IMR-90 (cell line): ENCODE measurements at regions not wholly inside any gene's neighbourhood (a gene's known extent, or its start where the extent isn't known, plus 50 kb on each side); places are given as distances from the start of the nearest gene placed in this dataset.
"Not testable (repeated sequence)": the region's sequence is repeated elsewhere in the genome, so short reads cannot be mapped to it uniquely, and the experiment has no call there.

Experiments
- ATAC-seq: fragments of 200-7000 bp; cut with Tn5 transposase; 2 replicates; pipeline ENCODE4 v1.9.1; 2020; ENCODE audit warnings: low read depth, mild to moderate bottlenecking, moderate library complexity
- BruUV-seq: library from RNA; stranded (reverse); fragments of 400-500 nt; replicated peaks from 2 replicates; lab custom pipeline; 2021; lab: Mats Ljungman, UMichigan
- CTCF ChIA-PET: fragments of 300-600 bp; formaldehyde crosslinking; extraction: SDS; loops from one replicate; lab custom pipeline; 2021; ENCODE audit warnings: antibody characterized with exemption; lab: Yijun Ruan, JAX
- POLR2A ChIA-PET: fragments of 300-600 bp; sonication (Branson Sonifier 250); formaldehyde crosslinking; loops from one replicate; lab custom pipeline; 2022; ENCODE audit warnings: antibody characterized with exemption; ENCODE audit not compliant: unreplicated experiment; lab: Charles Lee
- DNase-seq: peaks from one replicate; pipeline ENCODE4 v3.0.0; 2013
- H2AFZ ChIP-seq: replicated peaks from 2 replicates; pipeline ENCODE3; 2013; ENCODE audit warnings: low read length, mild to moderate bottlenecking; ENCODE audit not compliant: poor library complexity
- H2AK5ac ChIP-seq: 2 replicates; pipeline ENCODE4 v1.6.1; 2013; ENCODE audit warnings: low read depth, low read length, inconsistent platforms
- H2AK9ac ChIP-seq: replicated peaks from 2 replicates; pipeline ENCODE3; 2013; ENCODE audit warnings: mild to moderate bottlenecking, low read depth, low read length, moderate library complexity; ENCODE audit not compliant: poor library complexity
- H2BK120ac ChIP-seq: 2 replicates; pipeline ENCODE4 v1.6.1; 2013; ENCODE audit warnings: low read depth, low read length, inconsistent platforms
- H2BK15ac ChIP-seq: 3 replicates; pipeline ENCODE4 v1.6.1; 2013; ENCODE audit warnings: low read depth, low read length, inconsistent platforms
- H2BK20ac ChIP-seq: 2 replicates; pipeline ENCODE4 v1.6.1; 2013; ENCODE audit warnings: low read depth, mild to moderate bottlenecking, inconsistent platforms, low read length, moderate library complexity
- H2BK5ac ChIP-seq: 2 replicates; pipeline ENCODE4 v1.6.1; 2013; ENCODE audit warnings: mild to moderate bottlenecking, low read depth, low read length, inconsistent platforms; ENCODE audit not compliant: poor library complexity, severe bottlenecking
- H3K14ac ChIP-seq: replicated peaks from 2 replicates; pipeline ENCODE4 v1.6.1; 2013; ENCODE audit warnings: low read depth, low read length, inconsistent platforms
- H3K18ac ChIP-seq: 2 replicates; pipeline ENCODE4 v1.6.1; 2013; ENCODE audit warnings: low read depth, low read length, control low read depth
- H3K23ac ChIP-seq: 2 replicates; pipeline ENCODE4 v1.6.1; 2013; ENCODE audit warnings: low read depth, low read length, inconsistent platforms
- H3K27ac ChIP-seq: 2 replicates; pipeline ENCODE4 v1.5.1; 2013; ENCODE audit warnings: mild to moderate bottlenecking, control low read depth, low read length; ENCODE audit not compliant: insufficient read depth
- H3K27me3 ChIP-seq: 2 replicates; pipeline ENCODE4 v1.6.1; 2013; ENCODE audit warnings: low read length; ENCODE audit not compliant: control insufficient read depth, insufficient read depth
- H3K36me3 ChIP-seq: 2 replicates; pipeline ENCODE4 v1.6.1; 2013; ENCODE audit warnings: low read length, mixed read lengths; ENCODE audit not compliant: control insufficient read depth, insufficient read depth
- H3K4ac ChIP-seq: 2 replicates; pipeline ENCODE4 v1.6.1; 2013; ENCODE audit warnings: low read depth, low read length, inconsistent platforms
- H3K4me1 ChIP-seq: 2 replicates; pipeline ENCODE4 v1.6.1; 2013; ENCODE audit warnings: low read length, mixed read lengths; ENCODE audit not compliant: control insufficient read depth, insufficient read depth
- H3K4me2 ChIP-seq: 2 replicates; pipeline ENCODE4 v1.6.1; 2013; ENCODE audit warnings: low read depth, mild to moderate bottlenecking, control low read depth, low read length, moderate library complexity
- H3K4me3 ChIP-seq: 2 replicates; pipeline ENCODE4 v1.5.1; 2013; ENCODE audit warnings: low read depth, mild to moderate bottlenecking, control low read depth, low read length, moderate library complexity; ENCODE audit not compliant: insufficient read depth
- H3K56ac ChIP-seq: 2 replicates; pipeline ENCODE4 v1.6.1; 2013; ENCODE audit warnings: low read length, inconsistent platforms; ENCODE audit not compliant: insufficient read depth; ENCODE audit errors: extremely low read depth
- H3K79me1 ChIP-seq, 2 experiments: 2 replicates each; pipeline ENCODE4 v1.6.1; 2013; ENCODE audit warnings: low read length in 2 of 2, inconsistent platforms in 1 of 2, low read depth in 1 of 2
- H3K9ac ChIP-seq: 2 replicates; pipeline ENCODE4 v1.6.1; 2013; ENCODE audit warnings: low read depth, low read length, control low read depth
- H3K9me1 ChIP-seq: 2 replicates; pipeline ENCODE4 v1.6.1; 2013; ENCODE audit warnings: low read length, inconsistent platforms; ENCODE audit not compliant: insufficient read depth
- H3K9me3 ChIP-seq: 2 replicates; pipeline ENCODE4 v1.6.1; 2013; ENCODE audit warnings: low read length; ENCODE audit not compliant: control insufficient read depth, insufficient read depth
- H4K20me1 ChIP-seq: 2 replicates; pipeline ENCODE4 v1.6.1; 2013; ENCODE audit warnings: low read length, inconsistent platforms; ENCODE audit not compliant: insufficient read depth
- H4K5ac ChIP-seq: 2 replicates; pipeline ENCODE4 v1.6.1; 2013; ENCODE audit warnings: mild to moderate bottlenecking, low read depth, low read length, control low read depth
- H4K8ac ChIP-seq, 2 experiments: 2 replicates each; pipeline ENCODE4 v1.6.1; 2013; ENCODE audit warnings: low read depth in 2 of 2, low read length in 2 of 2, control low read depth in 1 of 2, inconsistent platforms in 1 of 2
- H4K91ac ChIP-seq: 2 replicates; pipeline ENCODE4 v1.6.1; 2013; ENCODE audit warnings: low read depth, low read length, inconsistent platforms; ENCODE audit not compliant: insufficient read depth
- WGBS, 2 experiments: methylation state at CpG; one replicate each; pipeline versions ENCODE4 v1.1.5 to v1.1.7; 2013; ENCODE audit warnings: missing lambda C conversion rate in 2 of 2; ENCODE audit not compliant: insufficient read length in 1 of 2; ENCODE audit errors: extremely low coverage in 2 of 2; 5-methylcytosine and 5-hydroxymethylcytosine counted together
- dilution Hi-C: fragments of 300-500 bp; cut with HindIII; formaldehyde crosslinking; loops from one replicate; pipeline ENCODE4 v1.14.3; 2018; ENCODE audit warnings: low sequenced_read_pairs; ENCODE audit not compliant: unreplicated experiment
- in situ Hi-C: fragments of 300-500 bp; cut with MboI; formaldehyde crosslinking; loops from 3 replicates; pipeline ENCODE4 v1.14.3; 2019; ENCODE audit warnings: low sequenced_read_pairs, inconsistent platforms, mixed read lengths
- intact Hi-C: fragments of 100-400 bp; cut with micrococcal nuclease; formaldehyde crosslinking; loops from 2 replicates; pipeline ENCODE4 v1.10.0; 2022

DNA sequence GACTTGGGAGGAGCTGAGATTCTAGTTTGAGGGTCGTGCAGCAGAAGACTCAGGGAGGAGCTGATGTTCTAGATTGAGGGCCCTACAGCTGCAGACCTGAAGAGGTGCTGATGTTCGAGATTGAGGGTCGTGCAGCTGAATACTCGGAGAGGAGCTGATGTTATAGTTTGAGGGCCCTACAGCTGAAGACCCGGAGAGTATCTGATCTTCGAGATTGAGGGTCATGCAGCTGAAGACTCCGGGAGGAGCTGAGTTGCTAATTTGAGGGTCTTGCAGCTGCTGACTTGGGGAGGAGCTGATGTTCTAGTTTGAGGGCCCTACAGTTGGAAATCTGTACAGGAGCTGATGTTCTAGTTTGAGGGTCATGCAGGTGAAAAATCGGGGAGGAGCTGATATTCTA, 62.1 kb upstream of the APOD start:
- H3K79me1 ChIP-seq, H3K14ac ChIP-seq, H4K5ac ChIP-seq, H4K91ac ChIP-seq, H3K56ac ChIP-seq, H3K9me1 ChIP-seq, H2AK9ac ChIP-seq, H3K9ac ChIP-seq, H3K23ac ChIP-seq, H3K4me2 ChIP-seq, H2BK15ac ChIP-seq, BruUV-seq, CTCF ChIA-PET, H3K9me3 ChIP-seq, H2BK20ac ChIP-seq, H2BK120ac ChIP-seq, H3K4me3 ChIP-seq, H3K4ac ChIP-seq, H3K27ac ChIP-seq, DNase-seq, H2AK5ac ChIP-seq, H4K20me1 ChIP-seq, ATAC-seq, H2BK5ac ChIP-seq, H3K18ac ChIP-seq, H3K36me3 ChIP-seq, in situ Hi-C loops, intact Hi-C loops, H3K27me3 ChIP-seq, H2AFZ ChIP-seq, dilution Hi-C loops, POLR2A ChIA-PET, H4K8ac ChIP-seq, H3K4me1 ChIP-seq: not testable (repeated sequence)
- 76% methylated on average over 6 of the region's 8 CpGs; no CpG with 5 or more reads in 1 of the 2 experiments for WGBS, 2 experiments

DNA sequence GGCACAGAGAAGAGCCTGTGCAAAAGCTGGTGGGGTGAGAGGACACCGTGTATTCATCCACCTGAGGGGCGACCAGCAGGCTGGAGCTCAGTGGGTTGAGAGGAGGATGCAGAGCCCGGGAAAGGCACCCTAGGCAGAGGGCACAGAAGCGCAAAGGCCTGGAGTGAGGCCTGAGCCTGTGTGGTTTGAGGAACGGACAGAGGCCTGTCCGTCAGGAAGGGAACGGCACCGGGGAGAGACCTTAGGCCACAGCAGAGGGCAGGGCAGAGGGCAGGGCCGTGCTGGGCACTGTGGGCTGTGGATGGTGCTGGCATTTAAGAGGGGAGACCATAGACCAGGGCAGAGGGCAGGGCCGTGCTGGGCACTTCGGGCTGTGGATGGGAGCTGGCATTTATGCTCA, 59.5 kb upstream of the APOD start:
- H4K8ac ChIP-seq, H2AK5ac ChIP-seq, POLR2A ChIA-PET, H4K5ac ChIP-seq, H3K4me2 ChIP-seq, in situ Hi-C loops, H3K4ac ChIP-seq, DNase-seq, H3K79me1 ChIP-seq, H2AFZ ChIP-seq, dilution Hi-C loops, ATAC-seq, BruUV-seq, intact Hi-C loops, H3K9me1 ChIP-seq, H3K27me3 ChIP-seq, H3K23ac ChIP-seq, H3K18ac ChIP-seq, CTCF ChIA-PET, H2AK9ac ChIP-seq, H2BK15ac ChIP-seq, H3K27ac ChIP-seq, H2BK120ac ChIP-seq, H4K91ac ChIP-seq, H2BK5ac ChIP-seq, H2BK20ac ChIP-seq, H3K4me3 ChIP-seq, H3K9me3 ChIP-seq, H4K20me1 ChIP-seq, H3K14ac ChIP-seq, H3K9ac ChIP-seq, H3K56ac ChIP-seq, H3K4me1 ChIP-seq, H3K36me3 ChIP-seq: not testable (repeated sequence)
- WGBS, 2 experiments, result 50% methylated on average over 2 of the region's 11 CpGs; no CpG with 5 or more reads in 1 of the 2 experiments
